Motor neuron (in vitro differentiated cells): ENCODE measurements at regions not wholly inside any gene's neighbourhood (a gene's known extent, or its start where the extent isn't known, plus 50 kb on each side); places are given as distances from the start of the nearest gene placed in this dataset.

Experiments
- ATAC-seq, 8 experiments: fragments of 200-7000 bp; cut with Tn5 transposase; replicated peaks in 6 of 8; 2 replicates each; pipeline ENCODE4 v1.8.0; 2021; ENCODE audit warnings: mild to moderate bottlenecking in 8 of 8, moderate library complexity in 8 of 8
- H3K27ac ChIP-seq, 2 donors: fragments of 250-450 bp; sonication (Bioruptor Pico); 2 replicates each; pipeline ENCODE4 v1.9.0; 2021; ENCODE audit warnings: antibody characterized with exemption in 2 of 2, mild to moderate bottlenecking in 2 of 2, moderate library complexity in 1 of 2
- H3K4me1 ChIP-seq, 2 donors: fragments of 250-450 bp; sonication (Bioruptor Pico); replicated peaks in 1 of 2; 2 replicates each; pipeline ENCODE4 v1.6.1; 2021; ENCODE audit warnings: antibody characterized with exemption in 2 of 2, mild to moderate bottlenecking in 2 of 2, moderate library complexity in 1 of 2
- H3K4me3 ChIP-seq, 5 donors: fragments of 250-450 bp; sonication (Bioruptor Pico); 2 replicates each; pipeline ENCODE4 v1.9.0; 2021; ENCODE audit warnings: antibody characterized with exemption in 5 of 5, mild to moderate bottlenecking in 5 of 5, moderate library complexity in 4 of 5
- WGBS, 10 experiments: fragments of 450-650 bp; shearing (Covaris generic); methylation state at CpG; one replicate each; pipeline ENCODE4 v1.0.0; 2022; 5-methylcytosine and 5-hydroxymethylcytosine counted together
- in situ Hi-C, 9 experiments: fragments of 400-800 bp; cut with MboI; loops; one replicate each; pipeline ENCODE4 v1.15.0; 2021; ENCODE audit warnings: low sequenced_read_pairs in 9 of 9, low pct_unique_long_range_greater_than_20kb in 2 of 9; ENCODE audit not compliant: unreplicated experiment in 9 of 9

DNA sequence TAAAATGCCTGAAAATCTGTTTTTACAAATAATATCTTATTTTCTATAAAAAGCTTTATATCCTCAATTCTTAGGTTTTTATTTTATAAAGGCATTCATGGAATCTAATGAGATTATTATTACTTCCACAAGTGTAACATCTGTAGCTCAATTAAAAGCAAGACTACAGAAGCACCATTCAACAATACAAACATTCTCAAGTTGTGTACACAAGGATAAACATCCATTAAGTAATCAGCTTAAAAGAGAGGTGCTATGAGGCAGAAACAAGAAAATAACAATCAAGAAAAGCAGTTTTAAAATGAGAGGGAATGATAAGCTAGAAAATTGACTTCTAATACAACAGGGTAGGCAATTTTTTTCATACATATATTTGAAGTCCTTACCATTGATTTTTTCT, 326.1 kb downstream of the MRPL39 start:
- no peak overlapping the region for H3K27ac ChIP-seq
- no peak overlapping the region for H3K4me3 ChIP-seq
- in situ Hi-C loops = no loop called here
- no peaks in the 10 kb centered on the region for H3K4me1 ChIP-seq
- no peak for ATAC-seq

DNA sequence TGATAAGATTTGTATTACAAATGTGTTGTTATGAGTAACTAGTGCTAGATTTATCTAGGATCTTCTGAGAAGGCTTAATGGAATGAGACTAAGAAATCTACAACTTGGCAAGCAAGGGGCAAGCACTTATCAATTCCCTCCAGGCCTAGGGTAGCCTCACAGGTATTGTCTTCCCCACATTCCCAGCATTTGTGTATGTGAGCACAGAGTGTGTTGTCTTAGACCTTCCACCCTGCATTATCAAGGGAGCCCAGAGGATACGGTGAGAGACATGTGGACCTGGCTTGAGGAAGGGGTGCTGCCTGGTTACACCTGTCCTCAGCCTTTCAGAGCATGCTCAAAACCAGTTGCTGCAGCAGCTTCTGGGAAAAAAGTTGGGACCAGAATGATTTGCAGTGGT, 327.2 kb downstream of the MRPL39 start:
- ATAC-seq = no peak
- no peak overlapping the region for H3K27ac ChIP-seq
- 50 to 86% (median 63%) methylated on average over 1 of the region's 1 CpG; no CpG with 5 or more reads in 6 of the 10 experiments for WGBS, 10 experiments
- H3K4me1 ChIP-seq = no peaks in the 10 kb centered on the region
- in situ Hi-C loops = no loop called here
- H3K4me3 ChIP-seq = no peak overlapping the region

DNA sequence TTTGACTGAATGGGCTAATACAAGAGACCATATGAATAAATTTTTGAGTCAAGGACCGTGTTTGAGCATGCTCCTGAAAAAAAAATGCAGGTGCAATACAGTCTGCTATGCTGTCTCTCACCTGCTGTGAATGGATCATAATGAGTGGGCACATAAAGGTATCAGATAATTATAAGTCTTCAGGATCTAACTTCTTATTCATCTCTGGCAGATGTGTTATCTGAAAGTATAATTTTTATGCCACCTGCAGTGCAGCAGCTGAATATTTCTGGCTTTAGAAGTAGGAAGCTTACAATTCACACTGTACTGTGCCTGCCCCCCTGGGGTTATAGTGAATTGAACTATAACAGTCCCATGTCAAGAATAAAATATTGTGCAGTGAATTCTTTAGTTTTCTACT, 333.3 kb downstream of the MRPL39 start:
- Histone ChIP-seq H3K4me1 (no peaks in the 10 kb centered on the region), H3K27ac (no peak overlapping the region), H3K4me3 (no peak overlapping the region)
- 0 to 77% (median 20%) methylated on average over 1 of the region's 1 CpG; no CpG with 5 or more reads in 5 of the 10 experiments for WGBS, 10 experiments
- no peak for ATAC-seq
- in situ Hi-C loops = no loop called here

DNA sequence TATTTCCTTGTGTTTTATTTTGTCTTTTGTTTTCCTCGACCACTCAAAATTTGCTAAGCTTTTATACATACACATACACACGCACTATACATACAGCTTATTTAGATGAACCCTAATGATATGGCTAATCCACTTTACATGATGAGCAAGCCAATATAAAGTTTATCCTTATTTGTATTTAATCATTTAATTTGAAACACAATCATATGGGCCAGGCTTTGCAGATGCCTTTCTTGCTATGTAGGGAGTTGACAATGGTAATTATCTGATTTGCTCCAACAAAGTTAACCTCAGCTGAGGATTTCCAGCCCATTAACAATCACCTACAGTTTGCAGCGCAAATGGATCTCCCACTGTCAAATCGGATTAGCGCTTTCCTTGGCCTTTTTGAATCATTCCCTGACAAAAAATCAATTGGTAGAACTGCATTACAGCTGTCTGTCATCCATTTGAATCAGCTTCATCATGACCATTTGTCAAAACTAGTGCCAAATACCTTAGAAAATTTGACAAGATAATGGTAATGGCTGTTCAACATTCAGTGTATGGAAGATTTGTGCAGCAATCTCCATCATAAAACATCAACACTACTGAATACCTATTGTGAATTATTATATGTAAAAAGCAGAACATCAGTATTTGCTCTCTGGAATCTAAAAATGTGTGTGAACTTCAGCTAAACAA, 352.6 kb downstream of the MRPL39 start:
- in situ Hi-C loops = no loop called here
- 22 to 100% (median 85%) methylated on average over 1 to 5 of the region's 5 CpGs for WGBS, 10 experiments
- H3K27ac ChIP-seq = no peak overlapping the region
- ATAC-seq = no peak
- no peak overlapping the region for H3K4me3 ChIP-seq
- H3K4me1 ChIP-seq = peaks cover 0 to 2% of the 10 kb centered on the region in 2 donors

DNA sequence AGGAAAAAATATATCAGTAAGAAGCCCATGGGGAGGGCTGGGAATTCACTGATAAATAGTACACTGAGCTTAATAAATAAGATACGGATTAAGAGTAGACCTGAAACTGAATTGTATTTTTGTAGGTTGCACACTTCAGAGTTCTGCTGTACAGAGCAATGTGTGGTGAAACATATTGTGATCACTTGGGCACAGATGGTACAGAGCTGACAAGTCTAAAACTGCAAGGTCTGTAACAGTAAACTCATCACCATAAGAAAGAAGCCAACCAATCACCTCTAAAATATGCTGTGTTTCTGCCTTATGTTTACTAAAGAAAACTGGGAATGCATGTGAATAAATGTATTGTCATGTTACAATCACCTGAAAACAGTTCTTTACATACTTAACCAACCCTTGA, 360.7 kb downstream of the MRPL39 start:
- 0 to 91% (median 75%) methylated on average over 1 of the region's 1 CpG; no CpG with 5 or more reads in 3 of the 10 experiments for WGBS, 10 experiments

DNA sequence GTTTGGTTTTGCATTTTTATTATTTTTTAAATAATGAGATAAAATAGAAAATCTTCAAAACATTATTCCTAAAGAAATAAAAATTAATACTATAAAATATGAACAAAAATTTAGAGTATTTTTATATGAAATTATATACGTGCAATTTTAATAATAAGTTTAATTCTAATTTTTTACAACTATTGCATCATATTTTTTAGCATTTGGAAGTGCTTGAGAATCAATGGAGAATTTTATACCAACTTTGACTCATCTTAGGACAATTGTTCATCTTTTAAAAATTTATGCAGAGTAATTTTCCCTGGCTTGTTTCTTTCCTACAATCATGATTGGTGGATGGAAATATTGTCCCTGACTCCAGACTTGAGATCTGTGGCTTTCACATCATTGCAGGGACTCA, 362.5 kb downstream of the MRPL39 start:
- 0 to 100% (median 85%) methylated on average over 1 of the region's 1 CpG; no CpG with 5 or more reads in 1 of the 10 experiments for WGBS, 10 experiments
- ATAC-seq = no peak
- in situ Hi-C loops = no loop called here
- Histone ChIP-seq H3K27ac (no peak overlapping the region), H3K4me1 (no peaks in the 10 kb centered on the region), H3K4me3 (no peak overlapping the region)

More for the DNA sequence above, 360.7 kb downstream of the MRPL39 start:
- ATAC-seq = no peak
- Histone ChIP-seq H3K27ac (no peak overlapping the region), H3K4me3 (no peak overlapping the region), H3K4me1 (no peaks in the 10 kb centered on the region)
- in situ Hi-C loops = no loop called here

DNA sequence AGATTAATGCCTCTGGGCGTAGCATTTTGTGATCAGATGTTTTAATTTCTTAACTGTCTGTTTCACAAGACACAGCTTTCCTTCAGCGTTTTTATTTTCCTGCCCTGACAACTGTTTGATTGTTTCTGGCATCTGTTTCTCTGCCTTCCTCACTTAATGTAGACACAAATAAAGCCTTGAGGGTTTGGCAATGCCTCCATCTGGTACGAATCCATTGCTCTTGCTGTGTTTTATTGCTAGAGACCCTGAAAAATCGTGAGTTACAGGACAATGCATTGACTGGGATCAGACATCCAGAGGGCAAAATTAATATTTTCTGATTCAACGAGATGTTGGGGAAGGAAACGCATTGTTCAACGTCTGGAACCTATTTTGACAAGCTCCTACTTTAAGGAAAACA, 363.5 kb downstream of the MRPL39 start:
- no peaks in the 10 kb centered on the region for H3K4me1 ChIP-seq
- ATAC-seq = no peak
- WGBS, 10 experiments = 0 to 88% (median 55%) methylated on average over 1 to 7 of the region's 7 CpGs
- in situ Hi-C loops = no loop called here
- H3K4me3 ChIP-seq = no peak overlapping the region
- no peak overlapping the region for H3K27ac ChIP-seq

DNA sequence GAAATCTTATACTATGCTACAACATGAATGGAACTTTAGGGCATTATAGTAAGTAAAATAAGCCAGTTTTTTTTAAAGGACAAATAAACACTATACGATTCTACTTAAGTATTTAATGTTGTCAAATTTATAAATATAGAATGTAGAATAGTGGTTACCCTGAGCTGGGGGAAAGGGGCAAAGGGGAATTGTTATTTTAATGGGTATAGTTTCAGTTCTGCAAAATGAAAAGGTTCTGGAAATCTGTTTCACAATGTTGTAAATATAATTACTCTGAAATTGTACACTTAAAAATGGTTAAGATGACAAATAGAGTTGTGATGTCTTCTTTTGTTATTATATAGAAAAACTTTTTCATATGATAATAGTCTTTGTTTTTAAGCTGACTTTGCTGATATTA, 366.3 kb downstream of the MRPL39 start:
- WGBS, 10 experiments = 0 to 91% (median 60%) methylated on average over 1 of the region's 1 CpG; no CpG with 5 or more reads in 3 of the 10 experiments
- no peak overlapping the region for H3K4me3 ChIP-seq
- no peaks in the 10 kb centered on the region for H3K4me1 ChIP-seq
- ATAC-seq = no peak
- no peak overlapping the region for H3K27ac ChIP-seq
- in situ Hi-C loops = no loop called here

DNA sequence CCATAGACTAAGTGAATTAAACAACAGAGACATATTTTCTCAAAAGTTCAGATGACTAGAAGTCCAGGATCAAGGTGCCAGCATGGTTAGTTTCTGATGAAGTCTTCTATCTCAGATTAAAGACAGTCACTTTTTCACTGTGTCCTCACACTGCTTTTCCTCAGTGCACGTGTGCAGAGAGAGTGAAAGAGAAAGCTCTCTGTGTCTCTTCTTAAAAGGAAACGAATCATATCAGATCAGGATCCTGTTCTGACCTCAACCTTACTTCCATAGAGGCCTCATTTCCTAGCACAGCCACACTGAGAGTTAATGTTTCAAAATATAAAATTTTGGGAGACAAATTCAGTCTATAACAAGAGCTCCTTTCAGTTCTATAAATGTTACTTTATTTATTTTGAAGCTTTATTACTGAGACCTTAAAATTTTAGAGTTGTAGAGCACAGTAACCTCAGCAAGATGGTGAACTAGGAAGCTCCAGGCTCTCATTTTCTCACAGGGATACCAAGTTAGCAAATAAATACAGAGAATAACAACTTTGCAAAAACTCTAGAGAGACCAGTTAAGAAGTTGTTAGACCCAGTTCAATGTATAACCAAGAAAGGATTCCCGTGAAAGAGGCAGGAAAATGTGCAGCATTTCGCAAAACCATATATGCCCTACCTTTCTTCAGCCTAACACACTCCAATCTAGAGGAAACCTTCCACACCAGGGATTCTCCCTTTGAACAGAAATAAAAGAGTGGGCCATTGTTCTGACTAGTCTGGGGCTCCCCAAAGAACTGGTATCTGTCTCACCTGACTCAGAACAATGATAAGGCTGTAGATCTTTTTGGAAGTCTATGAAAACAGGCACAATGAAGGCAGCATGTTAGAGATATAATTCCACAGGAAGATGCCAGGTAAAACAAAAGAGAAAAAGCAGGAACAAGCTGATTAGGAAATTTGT, 372.2 kb downstream of the MRPL39 start:
- Histone ChIP-seq H3K27ac (no peak overlapping the region), H3K4me3 (no peak overlapping the region), H3K4me1 (no peaks in the 10 kb centered on the region)
- WGBS, 10 experiments = 0 to 86% (median 64%) methylated on average over 2 to 4 of the region's 4 CpGs; no CpG with 5 or more reads in 3 of the 10 experiments
- ATAC-seq = peak in 1 of 8 experiments; percentile 49
- in situ Hi-C loops = no loop called here

DNA sequence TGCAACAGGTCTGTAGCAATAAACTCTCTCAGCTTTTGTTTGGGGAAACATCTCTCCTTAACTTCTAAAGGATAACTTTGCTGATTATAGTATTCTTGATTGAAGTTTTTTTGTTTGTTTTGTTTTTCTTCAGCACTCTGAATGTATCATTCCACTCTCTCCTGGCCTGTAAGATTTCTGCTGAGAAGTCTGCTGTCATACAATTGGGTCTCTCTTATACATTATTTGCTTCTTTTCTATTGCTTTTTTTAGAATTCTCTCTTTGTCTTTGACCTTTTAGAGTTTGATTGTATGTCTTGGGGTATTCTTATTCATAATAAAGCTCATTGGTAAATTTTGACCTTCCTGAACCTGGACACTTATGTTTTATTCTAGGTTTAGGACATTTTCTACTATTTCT, 386.3 kb downstream of the MRPL39 start:
- in situ Hi-C loops = no loop called here
- Histone ChIP-seq H3K4me3 (no peak overlapping the region), H3K27ac (no peak overlapping the region), H3K4me1 (no peaks in the 10 kb centered on the region)
- ATAC-seq = no peak

DNA sequence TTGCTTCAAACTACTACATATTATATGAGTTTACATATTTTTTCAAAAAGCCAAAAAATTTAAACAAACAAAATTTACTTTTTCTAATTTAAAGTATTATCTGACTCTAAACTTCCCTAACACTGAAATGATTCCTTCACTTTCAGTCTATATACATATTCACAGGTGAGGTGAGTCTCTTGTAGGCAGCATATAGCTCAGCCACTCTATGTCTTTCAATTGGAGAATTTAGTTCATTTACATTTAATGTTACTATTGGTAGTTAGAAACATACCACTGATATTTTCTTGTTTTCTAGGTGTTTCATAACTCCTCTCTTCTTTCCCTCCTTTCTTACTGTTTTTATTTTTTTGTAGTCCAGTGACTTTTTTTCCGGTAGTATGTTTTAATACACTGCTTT, 387.1 kb downstream of the MRPL39 start:
- Histone ChIP-seq H3K4me3 (no peak overlapping the region), H3K4me1 (no peaks in the 10 kb centered on the region), H3K27ac (no peak overlapping the region)
- in situ Hi-C loops = no loop called here
- WGBS, 10 experiments = 52 to 100% (median 90%) methylated on average over 1 of the region's 1 CpG; no CpG with 5 or more reads in 1 of the 10 experiments
- ATAC-seq = no peak

DNA sequence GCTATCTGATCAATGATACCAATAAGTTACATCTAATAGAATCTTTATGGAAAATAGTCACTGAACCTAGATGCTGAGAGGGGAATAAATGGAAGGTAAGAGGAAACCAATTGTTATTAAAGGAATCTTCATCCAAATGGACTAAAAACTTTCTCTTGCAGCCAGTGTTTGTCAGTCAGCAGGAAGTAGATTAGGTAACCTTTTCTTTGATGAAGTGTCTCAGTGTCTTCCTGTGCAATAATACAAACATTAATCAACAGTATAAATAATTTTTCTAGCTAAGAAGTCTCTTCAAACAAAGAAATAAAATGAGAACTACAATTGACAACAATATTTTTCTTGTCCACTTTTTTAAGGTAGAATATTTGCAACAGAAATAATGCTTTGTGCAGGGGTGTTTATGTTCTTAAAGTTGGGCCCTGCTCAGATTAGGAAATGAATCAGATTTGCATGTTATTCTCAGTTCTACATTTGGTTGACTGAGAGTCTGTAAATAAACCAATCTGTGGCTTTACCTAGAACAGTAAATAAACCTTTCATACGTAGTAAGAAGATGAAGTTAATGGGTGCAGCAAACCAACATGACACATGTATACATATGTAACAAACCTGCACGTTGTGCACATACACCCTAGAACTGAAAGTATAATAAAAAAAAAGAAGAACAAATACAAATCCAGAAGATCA, 391.4 kb downstream of the MRPL39 start:
- Histone ChIP-seq H3K4me1 (no peaks in the 10 kb centered on the region), H3K4me3 (no peak overlapping the region), H3K27ac (no peak overlapping the region)
- WGBS, 10 experiments = 0 to 94% (median 56%) methylated on average over 1 to 2 of the region's 2 CpGs
- in situ Hi-C loops = no loop called here
- ATAC-seq = no peak

DNA sequence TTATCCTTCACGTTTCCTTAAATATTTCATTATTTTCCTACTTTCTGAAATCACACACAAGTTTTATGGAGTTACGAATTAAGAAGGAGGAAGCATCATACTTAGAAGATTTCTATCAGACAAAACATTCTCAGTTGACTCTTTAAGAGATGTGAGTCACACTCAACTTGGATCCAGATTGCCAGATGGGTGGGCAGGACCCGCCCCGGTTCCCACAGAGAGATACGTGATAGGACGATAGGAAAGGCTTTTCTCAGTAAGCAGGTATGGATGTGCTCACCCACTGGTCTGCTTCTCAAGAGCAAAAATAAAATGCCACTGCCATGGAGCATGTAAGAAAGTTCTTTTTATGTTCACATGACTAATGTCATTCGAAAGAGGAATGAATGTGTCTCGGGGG, 392.6 kb downstream of the MRPL39 start:
- no peak overlapping the region for H3K27ac ChIP-seq
- in situ Hi-C loops = no loop called here

More for the DNA sequence above, 392.6 kb downstream of the MRPL39 start:
- H3K4me1 ChIP-seq = no peaks in the 10 kb centered on the region
- no peak overlapping the region for H3K4me3 ChIP-seq
- ATAC-seq = no peak
- 8 to 100% (median 64%) methylated on average over 2 to 7 of the region's 8 CpGs; no CpG with 5 or more reads in 1 of the 10 experiments for WGBS, 10 experiments
